ENCODE measurements at regions not wholly inside any gene's neighbourhood (a gene's known extent, or its start where the extent isn't known, plus 50 kb on each side); places are given as distances from the start of the nearest gene placed in this dataset.

DNA sequence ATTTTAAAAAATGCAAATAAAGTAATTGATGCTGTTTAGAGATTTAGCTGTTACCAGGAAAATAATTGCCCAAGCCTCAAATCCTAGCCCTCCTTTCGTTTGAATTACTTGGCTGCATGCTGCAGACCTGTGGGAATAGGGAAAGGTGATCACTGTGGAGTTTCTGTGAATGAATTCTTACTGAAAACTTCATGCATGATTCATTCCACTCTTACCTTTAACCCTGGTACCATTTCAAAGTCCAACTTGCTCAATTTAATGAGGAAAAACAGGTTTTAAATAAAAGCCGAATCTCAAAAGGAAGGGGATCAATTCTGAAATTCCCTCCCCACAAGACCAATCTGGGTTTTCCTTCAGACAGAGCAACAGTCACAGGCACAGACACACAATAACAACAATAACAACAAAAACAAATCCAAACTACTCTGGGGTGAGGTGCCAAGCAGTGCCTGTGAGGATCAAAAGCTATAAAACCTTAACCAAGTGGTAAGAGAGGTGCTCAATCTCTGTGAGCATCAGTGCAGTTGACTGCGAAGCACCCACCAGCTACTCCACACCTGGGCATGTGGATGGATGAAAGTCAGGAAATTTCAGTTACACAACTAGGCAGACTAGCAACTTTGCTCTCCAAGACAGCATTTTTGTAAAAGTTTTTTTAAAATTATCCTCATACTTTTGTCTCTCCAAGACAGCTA, 200.8 kb downstream of the CNTN3 start:
- no peak for DNase-seq

DNA sequence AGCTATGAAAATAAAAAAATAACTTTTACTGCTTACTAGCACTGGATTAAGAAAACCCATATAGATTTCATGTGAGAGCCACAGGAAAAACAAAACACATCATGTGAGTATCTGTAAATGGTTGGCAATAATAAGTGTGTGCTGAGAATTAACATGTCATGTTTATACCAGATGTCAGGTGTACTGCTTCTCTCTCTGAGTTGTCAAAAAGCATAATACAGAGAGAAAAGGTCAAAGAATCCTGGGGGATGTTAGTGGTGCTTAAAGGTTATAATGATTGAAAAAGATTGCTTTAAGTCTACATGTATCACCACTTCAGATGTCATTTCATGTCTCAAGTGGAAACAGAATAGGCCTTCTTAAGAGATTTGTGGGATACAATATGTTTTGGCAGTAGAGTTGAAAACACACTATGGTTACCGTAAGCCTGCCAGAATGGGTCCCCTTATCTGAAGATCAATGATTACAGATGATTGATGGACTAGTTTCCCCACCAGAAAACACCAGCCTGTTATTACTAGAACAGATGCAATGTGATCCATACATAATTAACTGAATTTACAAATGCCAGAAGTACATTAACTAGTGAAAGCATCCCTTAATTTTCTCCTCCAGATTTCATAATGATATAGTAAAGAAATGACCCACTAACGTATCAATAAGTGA, 204.1 kb downstream of the CNTN3 start:
- DNase-seq, result no peak

DNA sequence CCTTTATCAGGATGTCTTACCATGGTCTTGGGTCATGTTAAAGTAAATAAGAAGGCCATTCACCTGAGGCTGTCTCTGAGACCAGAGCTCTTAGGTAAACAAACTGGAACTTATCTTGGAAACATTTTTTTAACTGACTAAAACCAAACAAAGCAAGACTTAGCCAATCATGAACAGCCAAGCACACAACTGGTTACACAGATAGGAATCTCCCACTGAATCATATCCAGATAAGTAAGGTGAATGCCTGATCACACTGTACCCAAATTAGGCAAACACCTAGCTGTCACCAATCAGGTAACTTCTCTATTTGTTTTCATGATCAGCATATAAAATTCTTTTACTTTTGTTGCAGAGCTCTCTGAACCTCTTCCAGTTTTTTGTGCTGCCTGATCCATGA, 205.4 kb downstream of the CNTN3 start:
- no peak for DNase-seq

DNA sequence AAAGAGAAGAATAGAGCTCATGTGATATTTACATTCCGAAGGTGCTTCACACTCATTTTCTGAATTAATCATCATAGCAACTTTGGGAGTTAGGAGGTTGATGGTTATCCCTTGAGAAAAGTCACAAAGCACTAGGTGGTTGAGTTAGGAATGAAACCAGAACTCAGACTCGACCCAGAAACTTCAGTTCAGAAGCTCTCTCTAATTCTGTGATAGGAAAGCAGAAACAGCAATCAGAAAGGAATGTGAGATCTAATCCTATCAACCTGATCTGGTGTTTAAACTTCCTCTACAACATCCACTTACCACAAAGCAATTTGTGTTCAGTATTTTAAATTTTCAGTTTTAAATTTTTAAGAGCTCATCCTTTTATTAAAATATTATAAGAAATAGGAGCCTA, 211.2 kb downstream of the CNTN3 start:
- DNase-seq, result peak; percentile 61

DNA sequence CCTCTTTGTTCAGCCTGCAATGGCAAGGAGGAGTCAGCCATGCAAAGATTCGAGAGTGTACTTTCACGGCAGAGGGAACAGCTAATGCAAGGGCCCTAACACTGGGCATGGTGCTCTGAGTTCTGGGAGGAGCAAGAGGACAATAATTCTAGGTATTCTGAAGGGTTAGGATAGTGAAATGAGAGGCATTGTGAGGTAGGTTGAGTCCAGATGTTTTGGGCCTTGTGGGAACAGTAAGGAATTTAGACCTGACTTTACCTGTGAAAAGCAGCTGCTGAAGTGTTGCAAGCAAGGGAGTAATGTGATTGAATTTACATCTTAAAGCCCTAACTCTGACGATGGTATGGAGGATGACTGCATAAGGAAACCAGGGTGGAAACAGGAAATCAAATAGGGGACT, 211.6 kb downstream of the CNTN3 start:
- no peak for DNase-seq

DNA sequence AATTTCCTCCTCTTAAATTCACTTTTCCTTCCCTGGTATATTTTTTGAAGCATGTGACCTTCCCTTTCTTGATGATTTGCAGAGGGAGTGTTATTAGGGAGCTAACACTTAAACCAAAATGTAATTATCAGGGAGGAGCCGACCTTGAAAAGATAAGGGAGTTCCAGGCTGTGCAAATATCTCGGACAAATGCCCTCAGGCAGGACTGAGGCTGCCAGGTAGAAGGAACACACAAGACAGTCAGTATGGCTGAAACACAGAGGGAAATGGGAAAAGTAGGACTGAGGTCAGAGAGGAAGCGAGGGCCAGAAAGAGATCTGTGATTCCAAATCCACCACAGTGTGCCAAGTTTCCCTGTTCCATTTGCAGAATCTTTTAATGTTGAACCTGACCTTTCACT, 221.0 kb downstream of the CNTN3 start:
- no peak for DNase-seq

DNA sequence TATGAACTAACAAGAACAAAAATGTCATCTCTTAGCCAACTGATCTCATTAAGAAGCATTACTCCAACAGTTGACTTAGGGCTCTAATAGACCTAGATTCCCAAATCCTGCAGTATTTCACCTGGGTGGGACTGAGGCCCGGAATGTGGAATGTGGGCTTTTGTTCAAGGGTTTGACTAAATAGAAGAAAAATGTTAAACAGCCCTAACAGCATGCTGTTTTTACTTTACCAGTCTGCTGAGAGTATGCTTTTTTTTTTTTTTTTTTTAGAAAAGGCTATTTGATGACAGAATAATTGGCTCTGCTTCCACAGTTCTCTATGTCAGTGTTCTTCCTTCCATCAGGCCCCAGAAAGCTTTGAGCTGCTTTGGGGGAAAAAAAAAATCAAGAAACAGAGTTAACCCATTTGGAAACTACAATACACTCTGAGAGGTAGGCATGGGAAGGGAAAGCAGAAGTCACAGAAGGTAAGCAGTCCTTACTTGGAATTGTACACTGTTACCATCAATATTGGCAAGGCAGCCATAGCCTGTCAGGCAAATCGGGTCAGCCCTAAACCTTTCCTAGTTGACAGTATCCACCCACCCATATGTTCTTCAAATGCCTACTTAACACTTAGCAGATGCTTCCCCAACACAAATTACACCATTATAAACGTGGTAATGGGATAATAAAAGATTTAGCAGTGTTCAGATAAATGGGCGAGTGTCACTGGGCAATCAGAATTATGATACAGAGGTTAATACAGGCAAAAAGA, 224.2 kb downstream of the CNTN3 start:
- peak; percentile 62 for DNase-seq

DNA sequence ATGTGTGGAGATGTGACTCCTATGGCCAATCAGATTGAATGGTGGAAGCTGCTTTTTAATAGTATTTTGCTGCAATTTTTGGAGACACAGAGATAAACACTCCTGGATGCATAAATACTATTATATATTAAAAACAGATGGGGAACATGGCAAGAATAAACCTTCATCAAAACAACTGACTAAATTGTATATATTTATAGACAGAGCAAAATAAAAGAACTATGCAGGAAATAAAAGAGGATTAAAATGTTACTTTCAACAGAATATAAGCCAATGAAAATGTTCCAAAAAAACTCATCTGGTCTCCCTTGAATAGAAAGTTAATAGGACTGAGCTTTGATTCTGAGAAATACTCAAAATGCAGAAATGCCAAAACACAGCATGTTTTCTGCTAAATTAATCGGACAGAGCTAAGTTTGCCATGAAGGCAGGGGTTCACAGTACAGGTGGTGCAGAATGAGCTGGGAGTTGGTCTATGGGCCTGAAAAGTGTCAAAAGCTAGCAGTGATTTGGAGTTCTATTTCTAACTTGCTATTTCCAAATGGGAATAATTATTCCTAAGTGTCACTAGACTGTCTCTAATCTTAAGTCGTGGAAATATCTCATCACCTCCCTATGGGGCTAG, 227.2 kb downstream of the CNTN3 start:
- no peak for DNase-seq

DNA sequence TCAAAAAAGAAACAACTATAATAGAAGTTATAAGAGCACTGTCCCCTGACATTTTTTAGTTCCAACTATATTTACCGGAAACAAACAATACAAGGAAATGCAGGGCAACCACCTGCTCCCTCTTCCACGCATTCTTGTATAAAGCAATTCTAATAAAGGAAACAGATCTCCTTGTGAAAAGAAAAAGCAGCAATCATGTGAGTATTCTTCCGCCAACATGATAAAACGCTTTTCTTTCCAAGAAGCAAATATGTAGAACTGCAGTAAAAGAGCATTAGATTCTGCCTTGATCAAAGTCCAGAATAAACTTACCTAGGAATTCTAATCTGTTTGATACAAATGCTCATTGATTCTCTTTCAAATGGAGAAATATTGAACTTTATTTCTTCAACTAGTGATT, 230.3 kb downstream of the CNTN3 start:
- no peak for DNase-seq

DNA sequence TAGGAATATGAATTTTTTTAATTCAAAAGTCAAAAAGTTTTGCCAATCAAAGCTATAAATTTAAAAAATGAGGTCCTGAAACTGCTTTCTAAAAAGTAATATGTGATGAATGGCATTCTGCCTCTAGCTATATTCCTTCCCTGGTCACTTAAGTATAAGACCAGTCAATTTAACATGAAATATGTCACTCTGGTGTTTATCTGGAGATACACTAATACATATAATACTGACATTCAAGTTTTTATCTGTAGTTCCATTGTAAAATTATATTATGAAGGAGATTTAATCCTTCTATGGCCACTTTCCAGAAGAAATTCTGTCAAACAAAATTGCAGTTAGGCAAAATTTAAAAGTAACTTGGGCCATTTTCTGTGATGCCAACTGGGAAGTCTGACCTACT, 236.8 kb downstream of the CNTN3 start:
- no peak for DNase-seq

DNA sequence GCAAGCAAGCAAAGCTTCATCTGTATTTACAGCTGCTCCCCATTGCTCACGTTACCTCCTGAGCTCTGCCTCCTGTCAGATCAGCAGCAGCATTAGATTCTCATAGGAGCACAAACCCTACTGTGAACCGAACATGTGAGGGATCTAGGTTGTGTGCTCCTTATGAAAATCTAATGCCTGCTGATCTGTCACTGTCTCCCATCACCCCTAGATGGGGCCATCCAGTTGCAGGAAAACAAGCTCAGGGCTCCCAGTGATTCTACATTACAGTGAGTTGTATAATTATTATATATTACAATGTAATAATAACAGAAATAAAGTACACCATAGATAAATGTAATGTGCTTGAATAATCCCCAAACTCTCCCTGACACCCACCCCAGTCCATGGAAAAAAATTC, 238.1 kb downstream of the CNTN3 start:
- peak; percentile 27 for DNase-seq

DNA sequence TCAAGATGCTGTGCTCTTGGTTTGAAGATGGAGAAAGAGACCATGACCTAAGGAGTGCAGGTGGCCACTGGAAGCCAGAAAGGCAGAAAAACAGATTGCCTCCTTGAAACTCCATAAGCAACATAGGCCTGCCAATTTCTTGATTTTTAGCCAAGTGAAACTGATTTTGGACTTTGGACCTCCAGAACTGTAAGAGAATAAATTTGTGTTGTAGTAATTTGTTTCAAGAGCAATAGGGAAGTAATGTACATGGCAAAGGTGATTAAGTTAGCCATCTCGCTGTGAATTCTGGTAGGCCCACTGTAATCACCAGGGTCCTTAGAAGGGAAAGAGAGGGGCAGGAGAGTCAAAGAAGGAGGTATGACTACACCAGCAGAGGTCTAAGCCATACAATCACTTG, 238.8 kb downstream of the CNTN3 start:
- DNase-seq, result no peak

DNA sequence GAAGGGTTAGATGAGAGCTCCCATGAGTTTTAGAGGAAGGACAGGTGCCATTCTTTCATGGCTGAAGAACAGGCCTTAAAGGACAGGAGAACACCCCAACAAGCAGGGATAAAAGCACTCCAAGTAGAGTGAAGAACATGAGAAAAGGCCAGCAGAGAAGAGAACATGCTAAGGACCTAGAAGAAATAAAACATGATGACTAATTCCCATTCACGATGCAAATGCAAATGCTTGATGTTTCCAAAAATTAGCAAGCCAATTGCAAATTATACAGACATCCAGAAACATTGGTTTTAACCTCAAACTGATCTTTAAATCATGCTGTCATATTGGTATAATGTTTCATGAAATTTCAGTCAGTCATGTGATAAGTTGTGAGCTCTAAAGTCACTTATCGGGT, 241.7 kb downstream of the CNTN3 start:
- no peak for DNase-seq

DNA sequence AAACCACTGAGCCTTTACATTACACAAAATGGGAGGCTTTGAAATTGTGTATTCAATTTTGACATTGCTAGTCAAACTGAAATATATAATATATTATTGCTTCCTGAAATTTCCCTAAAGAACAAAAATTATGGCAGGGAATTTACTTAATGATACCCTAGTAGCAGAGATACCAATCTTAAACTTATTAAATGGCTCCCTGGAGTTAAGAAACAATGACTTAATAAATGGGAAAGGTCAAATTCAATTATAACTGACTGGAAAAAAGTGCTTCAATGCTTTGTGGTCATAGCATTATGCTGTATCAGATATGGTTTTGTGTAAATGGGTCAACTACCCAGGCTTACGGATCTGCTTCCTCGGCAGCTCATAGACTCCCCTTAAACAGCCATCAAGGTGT, 244.1 kb downstream of the CNTN3 start:
- no peak for DNase-seq

DNA sequence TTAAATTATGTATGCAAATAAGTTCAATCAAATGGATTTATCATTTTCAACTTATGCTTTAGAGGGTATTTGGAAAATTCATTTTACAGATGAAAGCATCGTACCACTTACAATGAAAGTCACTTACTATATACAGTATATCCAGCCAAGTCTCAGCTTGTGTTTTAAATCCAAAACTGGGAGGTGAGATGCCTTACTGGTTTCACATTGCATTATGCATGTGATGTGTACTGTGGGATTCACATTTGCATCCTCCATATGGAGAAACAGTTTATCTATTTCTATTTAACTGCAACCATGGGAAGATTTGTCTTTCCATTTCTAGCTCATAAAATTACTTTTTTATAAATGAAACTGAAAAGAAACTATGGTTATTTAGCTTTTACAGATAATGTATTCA, 248.1 kb downstream of the CNTN3 start:
- no peak for DNase-seq

DNA sequence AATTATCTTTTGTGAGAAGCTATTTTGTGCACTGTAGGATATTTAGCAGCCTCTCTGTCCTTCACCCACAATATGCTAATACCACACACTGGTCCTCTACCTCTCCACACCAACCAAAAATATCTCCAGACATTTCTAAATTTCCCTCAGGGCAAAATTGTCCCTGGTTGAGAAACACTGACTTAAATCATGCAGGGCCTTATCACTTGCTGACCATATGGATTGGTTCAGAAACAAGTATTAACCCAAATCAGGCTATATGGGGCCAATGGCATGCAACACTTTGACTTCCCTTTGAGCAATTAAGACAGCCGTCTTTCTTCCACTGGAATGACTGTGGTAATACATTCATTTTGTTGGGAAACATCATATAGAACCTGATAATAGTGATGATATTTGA, 251.1 kb downstream of the CNTN3 start:
- no peak for DNase-seq

DNA sequence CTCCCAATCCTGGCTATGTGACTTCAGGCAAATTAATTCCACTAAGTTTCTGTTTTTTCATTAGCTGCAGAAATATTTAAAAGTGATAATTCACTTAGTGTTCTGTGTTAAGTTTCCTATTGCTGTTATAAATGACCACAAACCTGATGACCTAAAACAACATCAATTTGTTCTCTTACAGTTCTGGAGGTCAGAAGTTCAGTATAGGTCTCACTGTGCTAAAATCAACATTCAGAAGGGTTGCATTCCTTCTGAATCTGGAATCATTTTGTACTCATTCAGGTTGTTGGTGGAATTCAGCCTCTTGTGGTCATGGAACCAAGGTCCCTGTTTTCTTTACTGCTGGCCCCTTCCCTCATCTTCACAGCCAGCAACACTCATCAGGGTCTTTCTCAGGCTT, 254.1 kb downstream of the CNTN3 start:
- no peak for DNase-seq

DNA sequence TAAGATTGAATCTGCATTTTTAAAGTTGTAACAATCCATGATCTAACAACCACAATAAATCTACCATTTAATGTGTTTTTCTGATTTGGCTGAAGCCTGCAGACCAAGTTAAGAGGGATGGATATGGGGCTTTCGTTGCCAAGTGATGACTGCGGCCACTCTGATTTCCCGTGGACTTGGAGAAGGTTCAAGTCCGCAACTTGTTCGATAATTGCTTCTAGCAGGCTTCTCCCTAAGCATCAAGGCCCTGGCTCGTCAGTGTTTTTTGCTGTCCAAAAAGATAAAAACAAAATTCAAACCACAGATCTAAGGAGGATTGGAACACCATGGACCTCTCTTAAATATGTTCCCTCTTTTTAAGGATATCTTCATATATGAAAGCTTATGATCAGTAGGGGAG, 256.6 kb downstream of the CNTN3 start:
- no peak for DNase-seq

DNA sequence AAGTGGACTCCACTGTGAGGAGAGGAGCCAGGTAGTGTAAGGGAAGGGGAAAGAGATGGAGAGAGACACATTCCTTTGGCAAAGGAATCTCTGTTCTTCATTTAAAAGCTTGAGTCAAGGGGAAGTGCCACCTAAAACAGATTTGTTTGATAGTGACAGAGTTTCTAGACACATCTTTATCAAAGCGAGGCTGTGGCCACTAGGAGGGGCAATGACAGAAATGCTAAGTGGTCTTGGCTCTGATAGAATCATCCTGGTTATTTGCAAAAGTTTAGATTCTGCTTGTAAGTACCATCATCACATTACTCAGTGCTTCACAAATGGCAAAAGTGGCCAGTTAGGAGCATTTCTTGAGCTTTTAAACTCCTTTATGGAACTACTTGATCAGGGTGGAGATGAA, 261.4 kb downstream of the CNTN3 start:
- DNase-seq, result peak; percentile 11

DNA sequence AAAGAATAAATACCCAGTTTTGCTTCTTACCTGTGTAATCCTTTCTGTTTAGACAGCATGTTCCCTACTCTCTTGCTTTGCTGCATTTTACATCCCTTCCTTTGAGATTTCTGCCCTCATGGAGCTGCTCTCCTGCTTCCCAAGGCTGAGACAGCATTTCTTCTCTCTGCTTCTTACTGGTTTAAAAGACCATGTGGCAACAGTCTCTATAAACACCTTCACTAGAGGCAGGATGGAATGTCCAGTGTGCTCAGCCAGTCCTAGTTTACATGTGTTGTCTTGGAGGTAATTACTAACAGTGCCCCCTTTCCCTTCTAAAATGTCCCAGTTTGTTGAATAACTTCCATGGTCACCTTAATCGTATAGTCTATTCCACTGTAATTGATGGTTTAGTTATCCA, 262.3 kb downstream of the CNTN3 start:
- no peak for DNase-seq

DNA sequence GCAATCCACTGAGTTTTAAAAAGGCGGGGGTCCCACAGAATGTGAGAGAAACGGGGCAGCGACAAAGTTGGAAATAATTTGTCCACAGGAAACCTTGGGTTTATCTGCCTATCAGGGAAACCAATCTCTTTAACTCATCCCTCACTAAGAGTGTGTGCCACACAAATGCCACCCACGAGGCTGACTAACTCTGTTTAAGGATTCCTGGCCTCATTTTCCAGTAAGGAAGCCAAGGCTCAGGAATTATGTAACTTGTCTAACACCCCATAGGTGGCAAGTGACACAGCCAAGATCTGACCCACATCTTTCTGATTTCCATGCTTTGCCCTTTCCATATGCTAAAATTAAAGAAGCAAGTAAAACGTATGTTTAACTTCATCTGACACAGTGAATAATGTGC, 263.2 kb downstream of the CNTN3 start:
- DNase-seq, result no peak

DNA sequence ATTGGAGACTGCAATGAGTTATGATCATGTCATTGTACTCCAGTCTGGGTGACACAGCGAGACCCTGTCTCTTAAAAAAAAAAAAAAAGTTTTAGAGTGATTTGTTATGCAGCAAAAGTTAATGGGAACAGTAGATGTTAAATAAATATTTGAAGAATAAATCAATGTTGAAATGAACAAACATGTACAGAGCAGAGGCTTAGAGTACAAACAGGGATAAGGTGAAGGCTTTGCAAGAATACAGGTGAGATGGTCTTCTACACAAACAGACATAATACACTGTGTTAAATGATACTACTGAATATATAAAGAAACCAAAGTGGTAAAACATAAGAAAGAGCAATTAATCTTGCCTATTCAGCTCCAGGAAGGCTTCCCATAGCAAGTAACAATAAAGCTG, 265.4 kb downstream of the CNTN3 start:
- no peak for DNase-seq

DNA sequence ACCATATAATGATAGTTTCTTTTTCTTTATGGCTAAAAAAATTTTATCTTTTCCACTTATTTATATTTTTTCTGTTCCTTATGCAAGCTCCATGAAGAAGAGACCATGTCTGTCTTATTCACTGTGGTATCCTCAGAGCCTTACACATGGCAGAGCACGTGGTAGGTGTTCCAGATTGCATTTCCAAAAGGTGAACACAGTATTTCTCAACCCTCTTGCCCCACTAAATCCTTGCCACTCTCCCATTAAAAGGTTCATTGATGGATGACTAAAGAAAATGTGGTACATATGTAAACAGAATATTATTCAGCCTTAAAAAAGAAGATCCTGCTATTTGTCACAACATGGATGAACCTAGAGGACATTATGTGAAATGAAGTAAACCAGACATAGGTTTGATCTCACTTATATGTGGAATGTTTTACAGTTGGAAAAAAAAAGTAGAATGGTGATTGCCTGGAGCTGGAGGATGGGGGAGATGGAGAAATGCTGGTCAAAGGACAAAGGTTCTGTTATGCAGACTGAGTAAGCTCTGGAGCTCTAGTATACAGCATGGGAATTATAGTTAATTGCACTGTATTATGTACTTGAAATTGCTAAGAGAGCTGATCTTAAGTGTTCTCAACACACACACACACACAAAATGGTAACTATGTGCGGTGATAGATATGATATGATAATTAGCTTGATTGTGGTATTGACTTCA, 266.7 kb downstream of the CNTN3 start:
- no peak for DNase-seq
